ENCODE measurements at regions not wholly inside any gene's neighbourhood (a gene's known extent, or its start where the extent isn't known, plus 50 kb on each side); places are given as distances from the start of the nearest gene placed in this dataset.
"Not testable (repeated sequence)": the region's sequence is repeated elsewhere in the genome, so short reads cannot be mapped to it uniquely, and the experiment has no call there.

- DNase-seq = no peak
Observed at GRCh38 chr4:101669832-101670188, 120.7 kb upstream of the BANK1 start.

GRCh38 chr4:101669138-101669831 lies 121.2 kb upstream of the BANK1 start:
- DNase-seq = no peak

- DNase-seq = no peak
Observed at GRCh38 chr4:101667348-101667747, 123.2 kb upstream of the BANK1 start.

GRCh38 chr4:101660607-101661006 lies 129.9 kb upstream of the BANK1 start:
- no peak for DNase-seq

GRCh38 chr4:101655857-101656256 lies 134.7 kb upstream of the BANK1 start:
- no peak for DNase-seq

- DNase-seq = no peak
Observed at GRCh38 chr4:101655005-101655404, 135.5 kb upstream of the BANK1 start.

GRCh38 chr4:101651778-101652177 lies 138.8 kb upstream of the BANK1 start:
- DNase-seq = no peak

- no peak for DNase-seq
Observed at GRCh38 chr4:101649790-101650515, 140.6 kb upstream of the BANK1 start.

- DNase-seq = no peak
Observed at GRCh38 chr4:101647710-101648034, 142.9 kb upstream of the BANK1 start.

- DNase-seq = no peak
Observed at GRCh38 chr4:101644516-101644915, 146.0 kb upstream of the BANK1 start.

- DNase-seq = no peak
Observed at GRCh38 chr4:101643186-101643837, 147.2 kb upstream of the BANK1 start.

- not testable (repeated sequence) for DNase-seq
Observed at GRCh38 chr4:101632766-101633165, 157.8 kb upstream of the BANK1 start.

- no peak for DNase-seq
Observed at GRCh38 chr4:101630319-101630986, 160.1 kb upstream of the BANK1 start.

GRCh38 chr4:101621120-101621519 lies 169.4 kb upstream of the BANK1 start:
- no peak for DNase-seq

- DNase-seq = no peak
Observed at GRCh38 chr4:101615652-101616051, 174.9 kb upstream of the BANK1 start.

- not testable (repeated sequence) for DNase-seq
Observed at GRCh38 chr4:101606989-101607388, 183.5 kb upstream of the BANK1 start.

- DNase-seq = no peak
Observed at GRCh38 chr4:101604976-101605375, 185.6 kb upstream of the BANK1 start.

GRCh38 chr4:101600287-101600686 lies 190.2 kb upstream of the BANK1 start:
- no peak for DNase-seq

- DNase-seq = no peak
Observed at GRCh38 chr4:101599620-101600019, 190.9 kb upstream of the BANK1 start.

GRCh38 chr4:101596781-101597552 lies 193.6 kb upstream of the BANK1 start:
- DNase-seq = peak; percentile 26 to 41

- DNase-seq = no peak
Observed at GRCh38 chr4:101594588-101594987, 195.9 kb upstream of the BANK1 start.

- DNase-seq = no peak
Observed at GRCh38 chr4:101593666-101594065, 196.9 kb upstream of the BANK1 start.

GRCh38 chr4:101584306-101584705 lies 206.2 kb upstream of the BANK1 start:
- DNase-seq = no peak

Data from activated CD4-positive, alpha-beta T cell treated with anti-CD3 and anti-CD28 coated beads for 4 hours (primary cell).